Stimulated activated effector memory CD8-positive, alpha-beta T cell treated with anti-CD3 and anti-CD28 coated beads, Interleukin-12 subunit alpha, Interleukin-12 subunit beta, amount 100 ng/mL, for 72 hours (primary cell): ENCODE measurements at regions not wholly inside any gene's neighbourhood (a gene's known extent, or its start where the extent isn't known, plus 50 kb on each side); places are given as distances from the start of the nearest gene placed in this dataset.
"Not testable (repeated sequence)": the region's sequence is repeated elsewhere in the genome, so short reads cannot be mapped to it uniquely, and the experiment has no call there.

Experiments used
- ATAC-seq: fragments of 150-1000 bp; cut with Tn5 transposase; 2 replicates; pipeline ENCODE4 v1.10.0; 2021
- DNase-seq, 2 donors: peaks; one replicate each; pipeline ENCODE4 v3.0.0; 2021 to 2022; ENCODE audit warnings: low spot score in 2 of 2
- H3K27ac Mint-ChIP-seq: one replicate; pipeline ENCODE4 v1.8.0; 2022; ENCODE audit warnings: mild to moderate bottlenecking, mixed read lengths
- H3K36me3 Mint-ChIP-seq: one replicate; pipeline ENCODE4 v1.8.0; 2022; ENCODE audit warnings: mild to moderate bottlenecking, mixed read lengths
- H3K4me1 Mint-ChIP-seq: one replicate; pipeline ENCODE4 v1.8.0; 2022; ENCODE audit warnings: mixed read lengths
- H3K4me3 Mint-ChIP-seq: one replicate; pipeline ENCODE4 v1.8.0; 2022; ENCODE audit warnings: mild to moderate bottlenecking, mixed read lengths
- H3K9me3 Mint-ChIP-seq: one replicate; pipeline ENCODE4 v1.8.0; 2022; ENCODE audit warnings: mixed read lengths

DNA sequence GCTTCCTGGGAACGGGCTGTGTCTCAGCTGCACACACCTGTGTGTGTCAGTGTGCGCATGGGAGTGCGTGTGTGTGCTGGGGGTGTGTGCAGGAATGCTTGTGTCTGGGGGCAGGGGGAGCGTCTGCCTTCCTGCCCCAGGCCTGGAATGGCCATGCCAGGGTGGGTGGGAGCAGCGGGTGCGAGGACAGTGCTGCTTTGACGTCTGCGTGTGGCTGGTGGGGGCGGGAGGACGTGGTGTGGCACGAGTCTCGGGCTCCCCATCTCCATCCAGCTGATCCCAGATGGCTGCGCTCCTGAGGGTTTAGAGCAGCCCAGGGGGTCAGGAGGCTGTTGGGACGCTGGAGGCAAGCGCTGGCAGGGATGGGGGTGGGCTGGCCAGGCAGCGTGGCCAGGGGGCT is 80.6 kb downstream of the TMEM121 start:
- not testable (repeated sequence) for ATAC-seq, H3K36me3 Mint-ChIP-seq, H3K9me3 Mint-ChIP-seq, H3K27ac Mint-ChIP-seq, H3K4me3 Mint-ChIP-seq, DNase-seq, H3K4me1 Mint-ChIP-seq

DNA sequence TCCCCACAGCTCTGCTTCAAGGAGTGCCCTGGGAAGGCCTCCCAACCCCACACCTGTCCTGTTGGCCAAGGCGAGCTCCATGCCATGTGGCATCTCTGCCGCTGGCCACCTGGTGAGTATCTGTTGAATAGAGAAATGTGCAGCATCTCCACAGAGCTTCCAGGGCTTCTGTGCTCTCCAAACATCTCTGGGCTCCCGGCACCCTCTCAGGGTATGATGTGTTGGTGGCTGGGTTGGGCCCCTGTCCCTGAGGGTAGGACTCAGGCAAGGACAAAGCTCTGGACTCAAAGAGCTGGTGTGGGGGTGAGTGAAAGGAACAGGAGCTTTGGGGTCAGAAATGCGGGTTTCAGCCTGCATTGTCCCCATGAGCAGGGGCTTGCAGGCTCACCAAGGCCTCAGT is 88.6 kb downstream of the TMEM121 start:
- H3K4me3 Mint-ChIP-seq, H3K36me3 Mint-ChIP-seq, H3K4me1 Mint-ChIP-seq, ATAC-seq, DNase-seq, H3K27ac Mint-ChIP-seq, H3K9me3 Mint-ChIP-seq: not testable (repeated sequence)

DNA sequence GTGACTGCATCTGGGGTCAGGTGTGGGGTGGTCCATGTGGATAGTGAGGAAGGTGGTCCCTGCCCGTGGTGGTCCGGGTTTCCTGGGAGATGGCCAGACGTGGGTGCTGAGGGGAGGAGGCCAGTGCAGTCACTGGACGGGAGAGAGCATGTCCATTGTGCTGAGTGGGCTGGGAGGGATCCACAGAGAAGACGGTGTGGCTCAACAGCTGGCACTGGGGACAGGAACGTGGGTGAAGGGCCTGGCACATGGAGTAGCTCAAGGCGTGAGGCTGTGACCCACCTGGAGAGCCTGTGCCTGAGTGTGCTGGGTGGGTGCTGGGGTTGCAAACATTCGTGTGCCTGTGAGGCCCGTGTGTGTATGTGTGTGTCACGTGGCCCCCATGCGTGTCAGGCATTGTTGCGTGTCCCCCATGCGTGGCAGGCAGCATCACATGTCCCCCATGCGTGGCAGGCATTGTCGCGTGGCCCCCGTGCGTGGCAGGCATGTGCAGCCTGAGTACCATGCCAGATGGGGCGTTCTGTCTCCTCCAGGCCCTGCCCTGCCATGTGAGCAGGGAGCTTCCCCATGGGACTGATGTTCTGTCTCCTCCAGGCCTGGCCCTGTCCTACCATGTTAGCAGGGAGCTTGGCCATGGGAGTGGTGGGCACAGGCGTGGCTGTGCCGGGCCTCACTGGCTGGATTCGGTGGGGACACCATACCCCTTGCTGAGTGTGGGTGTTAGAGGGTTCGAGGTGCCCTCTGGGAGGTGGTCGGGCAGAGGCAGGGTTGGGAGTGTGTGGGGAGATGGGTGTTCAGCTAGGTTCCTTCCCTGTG is 89.8 kb downstream of the TMEM121 start:
- not testable (repeated sequence) for H3K4me3 Mint-ChIP-seq, ATAC-seq, H3K27ac Mint-ChIP-seq, H3K4me1 Mint-ChIP-seq, H3K36me3 Mint-ChIP-seq, H3K9me3 Mint-ChIP-seq, DNase-seq

DNA sequence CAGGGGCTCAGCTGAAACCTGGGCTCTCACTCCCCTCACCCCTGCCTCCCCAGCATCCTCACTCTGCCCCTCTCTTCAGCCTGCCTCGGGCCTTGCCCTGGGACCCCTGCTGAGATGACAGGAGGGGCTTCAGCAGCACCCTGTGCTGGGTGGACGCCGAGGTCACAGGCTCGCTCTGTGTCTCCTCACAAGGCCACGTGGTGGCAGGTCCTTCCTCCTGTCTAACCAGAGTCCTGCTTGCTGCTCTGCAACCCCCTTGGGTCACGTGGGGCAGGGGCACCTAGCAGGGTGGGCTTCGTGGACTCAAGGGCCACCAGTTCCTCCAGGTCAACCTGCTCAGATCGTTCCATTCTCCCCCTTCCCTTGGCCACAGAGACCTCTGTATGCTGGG is 90.4 kb downstream of the TMEM121 start:
- H3K9me3 Mint-ChIP-seq: no peaks in the 10 kb centered on the region
- ATAC-seq: no peak

DNA sequence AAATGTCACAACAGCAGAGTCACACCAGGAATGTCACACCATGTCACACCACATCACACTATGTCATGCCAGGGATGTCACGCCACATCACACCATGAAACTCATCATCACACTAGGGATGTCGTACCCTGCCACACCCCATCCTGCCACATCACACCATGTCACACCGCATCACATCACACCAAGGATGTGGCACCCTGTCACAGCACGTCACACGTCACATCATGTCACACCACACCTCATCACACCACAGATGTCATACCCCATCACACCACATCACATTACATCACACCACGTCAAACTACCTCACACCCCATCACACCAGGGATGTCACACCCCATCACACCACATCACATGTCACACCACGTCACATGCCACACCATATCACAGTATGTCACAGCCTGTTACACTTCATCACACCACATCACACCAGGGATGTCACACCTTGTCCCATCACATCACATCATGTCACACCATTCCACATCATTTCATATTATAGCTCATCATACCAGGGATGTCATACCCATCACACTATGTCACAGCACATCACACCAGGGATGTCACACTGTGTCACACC is 90.9 kb downstream of the TMEM121 start:
- Mint-ChIP-seq H3K36me3 (no peaks in the 10 kb centered on the region), H3K27ac (no peak overlapping the region), H3K4me3 (no peak overlapping the region), H3K9me3 (no peaks in the 10 kb centered on the region), H3K4me1 (no peaks in the 10 kb centered on the region)
- no peak for DNase-seq
- peak; percentile 46 for ATAC-seq

More for the DNA sequence above, 90.4 kb downstream of the TMEM121 start:
- H3K4me3 Mint-ChIP-seq: no peak overlapping the region
- no peaks in the 10 kb centered on the region for H3K36me3 Mint-ChIP-seq
- no peak for DNase-seq
- no peak overlapping the region for H3K27ac Mint-ChIP-seq
- H3K4me1 Mint-ChIP-seq: no peaks in the 10 kb centered on the region

DNA sequence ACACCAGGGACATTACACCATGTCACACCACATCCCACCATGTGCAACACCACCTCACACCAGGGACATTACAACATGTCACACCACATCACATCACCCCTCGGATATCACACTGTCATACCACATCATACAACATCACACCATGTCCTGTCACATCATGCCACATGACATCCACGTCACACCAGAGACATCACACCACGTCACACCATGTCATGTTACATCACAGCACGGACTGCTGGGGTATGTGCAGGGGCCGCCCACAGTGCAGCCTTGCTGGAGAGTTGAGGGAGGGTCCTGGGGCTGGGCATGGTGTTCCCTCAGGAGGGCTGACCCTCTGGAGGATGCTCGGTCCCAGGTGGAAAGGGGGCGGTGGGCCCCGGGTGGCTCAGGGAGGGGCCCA is 91.4 kb downstream of the TMEM121 start:
- not testable (repeated sequence) for H3K36me3 Mint-ChIP-seq, DNase-seq, ATAC-seq, H3K4me1 Mint-ChIP-seq, H3K27ac Mint-ChIP-seq, H3K4me3 Mint-ChIP-seq, H3K9me3 Mint-ChIP-seq

DNA sequence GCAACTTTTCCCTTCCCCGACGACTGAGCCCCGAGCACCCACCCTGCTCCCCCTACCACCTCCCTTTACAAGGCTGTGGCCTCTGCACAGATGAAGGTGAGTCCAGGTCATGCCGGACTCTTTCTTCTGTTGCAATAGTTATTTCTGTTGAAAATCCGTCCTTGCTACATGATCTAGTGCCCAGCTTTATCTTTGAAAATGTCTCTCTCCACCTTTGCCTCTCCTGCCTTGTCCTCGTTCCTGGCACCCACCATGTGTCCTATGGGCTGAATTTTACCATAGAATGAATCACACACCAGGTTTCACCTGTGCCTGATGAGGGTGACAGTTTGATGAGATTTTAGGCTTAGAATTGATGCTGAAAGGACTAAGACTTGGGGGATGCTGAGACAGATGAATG is 92.9 kb downstream of the TMEM121 start:
- not testable (repeated sequence) for ATAC-seq, DNase-seq, H3K4me3 Mint-ChIP-seq, H3K27ac Mint-ChIP-seq, H3K4me1 Mint-ChIP-seq, H3K36me3 Mint-ChIP-seq, H3K9me3 Mint-ChIP-seq

DNA sequence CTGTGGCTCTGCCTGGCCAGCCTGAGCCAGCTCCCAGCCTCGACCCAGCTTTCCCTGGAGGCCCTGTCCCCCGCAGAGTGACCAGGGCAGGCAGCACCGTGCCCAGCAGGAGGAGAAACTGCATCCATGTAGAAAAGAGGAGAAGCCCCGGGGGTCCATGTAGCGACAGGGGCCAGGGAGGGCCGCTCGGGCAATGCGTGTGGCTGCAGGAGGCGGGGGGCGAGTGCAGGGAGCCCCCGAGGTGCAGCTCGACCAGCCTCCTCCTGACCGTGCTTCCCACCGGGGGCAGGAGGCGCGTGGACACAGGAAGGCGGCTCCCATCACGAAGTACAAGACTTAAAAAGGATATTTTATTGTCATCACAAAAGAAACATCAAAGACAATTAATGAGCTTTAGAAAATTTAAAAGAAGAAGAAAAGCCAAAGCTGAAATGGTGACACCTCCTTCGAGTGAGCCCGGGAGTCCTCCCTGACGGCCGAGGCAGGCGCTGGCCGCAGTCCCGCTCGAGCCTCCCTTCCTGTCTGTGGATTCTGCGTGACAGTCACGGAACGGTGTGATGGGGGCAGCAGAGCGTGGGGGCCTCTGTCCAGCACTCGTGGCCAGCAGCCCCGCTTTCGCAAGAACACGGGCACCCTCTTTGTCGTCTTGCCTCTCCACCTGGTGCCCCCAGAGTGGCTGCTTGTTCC is 93.9 kb downstream of the TMEM121 start:
- not testable (repeated sequence) for H3K27ac Mint-ChIP-seq

DNA sequence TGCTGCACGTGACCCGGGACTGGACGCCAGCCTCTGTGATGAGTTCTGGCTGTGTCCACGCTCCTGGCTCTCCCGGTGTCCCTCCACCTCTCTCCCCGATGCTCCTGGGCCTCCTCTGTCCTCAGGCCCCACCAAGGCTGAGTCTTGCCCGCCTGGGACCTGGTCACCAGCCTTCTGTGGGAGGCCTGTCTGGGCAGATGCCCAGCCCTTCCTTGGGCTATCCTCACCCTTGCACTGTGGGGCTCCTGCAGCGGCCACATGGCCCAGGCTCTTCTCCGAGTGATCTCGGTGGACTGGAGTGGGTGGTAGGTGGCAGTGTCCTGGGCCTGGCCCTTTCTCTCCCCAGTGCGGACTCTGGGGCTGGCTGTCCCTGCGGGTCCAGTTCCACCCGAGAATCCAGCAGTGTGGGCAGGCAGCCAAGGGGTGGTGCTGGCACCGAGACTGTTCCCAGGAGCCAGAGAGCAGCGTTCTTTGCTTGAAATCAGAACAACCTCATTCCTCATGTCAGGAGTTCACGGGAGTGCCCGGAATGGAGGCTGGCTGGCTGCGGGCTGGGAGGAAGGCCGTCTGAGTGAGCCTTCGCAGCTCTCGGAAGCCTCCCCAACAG is 94.6 kb downstream of the TMEM121 start:
- not testable (repeated sequence) for H3K4me3 Mint-ChIP-seq, ATAC-seq

More for the DNA sequence above, 93.9 kb downstream of the TMEM121 start:
- not testable (repeated sequence) for ATAC-seq, H3K4me1 Mint-ChIP-seq, DNase-seq, H3K36me3 Mint-ChIP-seq, H3K9me3 Mint-ChIP-seq, H3K4me3 Mint-ChIP-seq

DNA sequence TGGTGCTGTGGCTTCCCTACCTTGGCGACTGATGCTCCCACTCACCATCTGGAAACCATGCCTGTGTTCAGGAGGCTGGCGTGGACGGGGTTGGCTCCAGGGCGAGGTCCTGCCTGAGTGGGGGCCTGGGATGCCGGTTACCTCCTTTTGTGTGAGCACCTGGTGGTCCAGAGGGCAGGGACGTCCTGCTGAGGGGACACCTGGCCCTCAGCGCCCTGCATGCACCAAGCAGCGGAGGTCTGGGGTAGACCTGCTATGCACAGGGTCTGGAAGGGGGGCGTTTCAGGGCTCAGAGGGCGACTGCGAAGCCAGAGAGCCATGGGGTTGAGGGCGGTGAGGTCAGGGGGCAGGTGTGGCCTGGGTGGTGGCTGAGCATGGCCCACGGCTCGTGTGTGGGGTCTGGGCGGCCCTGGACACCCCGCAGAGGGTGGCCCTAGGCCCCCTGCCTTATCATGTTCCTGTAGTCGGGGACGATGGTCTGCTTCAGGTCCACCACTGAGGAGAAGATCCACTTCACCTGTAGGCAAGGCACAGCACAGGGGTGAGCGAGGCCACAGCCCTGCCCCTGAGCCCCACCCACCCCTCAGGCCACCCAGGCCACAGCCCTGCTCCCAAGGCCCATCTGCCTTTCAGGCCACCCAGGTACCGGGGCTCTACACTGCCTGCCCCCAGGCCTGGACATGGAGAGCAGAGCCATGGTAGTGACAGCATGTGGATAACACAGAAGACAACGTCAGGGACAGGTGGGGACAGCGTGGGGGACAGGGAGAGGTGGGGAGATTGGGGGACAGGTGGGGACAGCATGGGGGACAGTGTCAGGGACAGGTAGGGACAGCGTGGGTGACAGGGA is 95.3 kb downstream of the TMEM121 start:
- not testable (repeated sequence) for H3K4me1 Mint-ChIP-seq, H3K27ac Mint-ChIP-seq, H3K9me3 Mint-ChIP-seq, DNase-seq, ATAC-seq, H3K4me3 Mint-ChIP-seq, H3K36me3 Mint-ChIP-seq

More for the DNA sequence above, 94.6 kb downstream of the TMEM121 start:
- not testable (repeated sequence) for H3K27ac Mint-ChIP-seq, DNase-seq, H3K4me1 Mint-ChIP-seq, H3K36me3 Mint-ChIP-seq, H3K9me3 Mint-ChIP-seq

DNA sequence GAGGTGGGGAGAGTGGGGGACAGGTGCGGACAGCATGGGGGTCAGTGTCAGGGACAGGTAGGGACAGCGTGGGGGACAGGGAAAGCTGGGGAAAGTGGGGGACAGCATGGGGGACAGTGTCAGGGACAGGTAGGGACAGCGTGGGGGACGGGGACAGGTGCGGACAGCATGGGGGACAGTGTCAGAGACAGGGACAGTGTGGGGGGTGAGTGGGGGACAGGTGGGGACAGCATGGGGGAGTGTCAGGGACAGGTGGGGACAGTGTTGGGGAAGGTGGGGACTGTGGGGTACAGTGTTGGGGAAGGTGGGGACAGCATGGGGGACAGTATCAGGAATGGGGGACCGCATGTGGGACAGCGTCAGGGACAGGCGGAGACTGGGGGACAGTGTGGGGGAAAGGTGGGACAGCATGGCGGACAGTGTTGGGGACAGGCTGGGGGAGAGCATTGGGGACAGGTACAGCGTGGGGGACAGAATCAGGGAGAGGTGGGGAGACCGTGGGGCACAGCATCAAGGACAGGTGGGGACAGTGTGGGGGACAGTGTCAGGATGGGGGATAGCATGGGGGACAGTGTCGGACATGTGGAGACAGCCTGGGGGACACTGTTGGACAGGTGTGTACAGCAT is 96.1 kb downstream of the TMEM121 start:
- H3K4me1 Mint-ChIP-seq: no peaks in the 10 kb centered on the region

DNA sequence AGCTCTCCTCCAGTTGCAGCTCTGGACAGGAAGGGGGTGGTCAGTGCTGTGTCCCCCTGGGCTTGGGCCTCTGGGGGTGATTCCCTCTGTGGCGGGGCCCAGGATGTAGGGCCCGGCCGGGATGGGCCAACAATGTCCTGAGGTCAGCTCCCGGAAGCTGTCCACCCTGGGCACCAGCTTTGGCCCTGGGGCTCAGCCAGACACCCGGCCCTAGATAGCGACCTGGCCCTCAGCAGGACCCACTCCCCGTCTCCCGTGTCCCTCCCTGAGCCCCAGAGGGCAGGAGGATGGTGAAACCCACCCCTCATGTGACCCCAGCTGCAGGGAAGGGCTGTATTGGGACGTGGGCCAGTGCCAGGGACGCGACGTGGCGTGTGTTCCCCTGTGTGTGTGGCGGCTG is 96.8 kb downstream of the TMEM121 start:
- H3K36me3 Mint-ChIP-seq, H3K9me3 Mint-ChIP-seq, H3K4me1 Mint-ChIP-seq, H3K27ac Mint-ChIP-seq, DNase-seq, H3K4me3 Mint-ChIP-seq, ATAC-seq: not testable (repeated sequence)

More for the DNA sequence above, 96.1 kb downstream of the TMEM121 start:
- no peaks in the 10 kb centered on the region for H3K36me3 Mint-ChIP-seq
- no peak for ATAC-seq
- no peaks in the 10 kb centered on the region for H3K9me3 Mint-ChIP-seq
- no peak overlapping the region for H3K27ac Mint-ChIP-seq
- DNase-seq: no peak
- no peak overlapping the region for H3K4me3 Mint-ChIP-seq

DNA sequence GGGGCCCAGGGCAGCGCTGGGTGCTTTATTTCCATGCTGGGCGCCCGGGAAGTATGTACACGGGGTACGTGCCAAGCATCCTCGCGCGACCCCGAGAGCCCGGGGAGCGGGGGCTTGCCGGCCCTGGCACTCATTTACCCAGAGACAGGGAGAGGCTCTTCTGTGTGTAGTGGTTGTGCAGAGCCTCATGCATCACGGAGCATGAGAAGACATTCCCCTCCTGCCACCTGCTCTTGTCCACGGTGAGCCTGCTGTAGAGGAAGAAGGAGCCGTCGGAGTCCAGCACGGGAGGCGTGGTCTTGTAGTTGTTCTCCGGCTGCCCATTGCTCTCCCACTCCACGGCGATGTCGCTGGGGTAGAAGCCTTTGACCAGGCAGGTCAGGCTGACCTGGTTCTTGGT is 98.0 kb downstream of the TMEM121 start:
- not testable (repeated sequence) for H3K9me3 Mint-ChIP-seq, H3K4me3 Mint-ChIP-seq, H3K36me3 Mint-ChIP-seq, ATAC-seq, H3K4me1 Mint-ChIP-seq, H3K27ac Mint-ChIP-seq
- DNase-seq: peak in 1 of 2 donors; percentile 50

DNA sequence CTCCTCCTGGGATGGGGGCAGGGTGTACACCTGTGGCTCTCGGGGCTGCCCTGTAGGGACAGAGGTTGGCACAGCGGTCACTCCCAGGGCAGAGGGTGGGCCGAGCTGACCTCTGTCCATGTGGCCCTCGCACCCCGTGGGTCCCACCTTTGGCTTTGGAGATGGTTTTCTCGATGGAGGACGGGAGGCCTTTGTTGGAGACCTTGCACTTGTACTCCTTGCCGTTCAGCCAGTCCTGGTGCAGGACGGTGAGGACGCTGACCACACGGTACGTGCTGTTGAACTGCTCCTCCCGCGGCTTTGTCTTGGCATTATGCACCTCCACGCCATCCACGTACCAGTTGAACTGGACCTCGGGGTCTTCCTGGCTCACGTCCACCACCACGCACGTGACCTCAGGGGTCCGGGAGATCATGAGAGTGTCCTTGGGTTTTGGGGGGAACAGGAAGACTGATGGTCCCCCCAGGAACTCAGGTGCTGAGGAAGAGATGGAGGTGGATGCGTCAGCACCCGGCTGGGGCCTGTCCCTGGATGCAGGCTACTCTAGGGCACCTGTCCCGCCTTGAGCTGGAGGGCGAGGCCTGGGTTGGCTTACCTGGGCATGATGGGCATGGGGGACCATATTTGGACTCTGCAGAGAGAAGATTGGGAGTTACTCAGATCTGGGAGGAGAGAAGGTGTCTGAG is 98.5 kb downstream of the TMEM121 start:
- peak overlapping the region; percentile 58 for H3K27ac Mint-ChIP-seq
- not testable (repeated sequence) for ATAC-seq, H3K36me3 Mint-ChIP-seq, H3K9me3 Mint-ChIP-seq, H3K4me3 Mint-ChIP-seq, H3K4me1 Mint-ChIP-seq
- DNase-seq: peak in 1 of 2 donors; percentile 52
